ENCODE measurements at regions not wholly inside any gene's neighbourhood (a gene's known extent, or its start where the extent isn't known, plus 50 kb on each side); places are given as distances from the start of the nearest gene placed in this dataset.
A peak's percentile ranks its signal among the peaks of the same experiment; 100 is the strongest.
"Not testable (repeated sequence)": the region's sequence is repeated elsewhere in the genome, so short reads cannot be mapped to it uniquely, and the experiment has no call there.

DNA sequence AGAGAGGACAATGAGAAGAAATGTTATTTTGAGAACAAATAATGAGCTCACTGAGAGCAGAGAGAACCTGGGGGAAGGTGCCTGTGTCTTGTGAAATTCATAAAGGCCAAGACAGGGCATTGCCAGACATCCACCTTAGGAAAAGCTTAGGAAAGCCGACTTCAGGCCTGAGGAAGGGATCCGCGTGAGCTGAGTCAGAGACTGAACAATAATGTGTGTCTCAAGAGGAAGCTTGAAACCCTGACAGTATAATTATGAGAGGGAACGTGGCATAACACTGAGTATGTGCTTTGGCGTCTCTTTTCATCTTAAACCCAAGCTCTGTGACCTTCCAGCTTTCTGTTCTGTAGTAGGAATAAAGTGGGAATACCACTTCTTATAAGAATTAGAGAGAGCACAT, 307.2 kb downstream of the ACTR3B start:
- no peak overlapping the region for H3K27ac Mint-ChIP-seq
- H3K9me3 Mint-ChIP-seq = peaks cover 3% of the 10 kb centered on the region
- no peak for ATAC-seq
- no peaks in the 10 kb centered on the region for H3K4me1 Mint-ChIP-seq
- no peak overlapping the region for H3K4me3 Mint-ChIP-seq
- H3K36me3 Mint-ChIP-seq = no peaks in the 10 kb centered on the region
- no peaks in the 10 kb centered on the region for H3K27me3 Mint-ChIP-seq

DNA sequence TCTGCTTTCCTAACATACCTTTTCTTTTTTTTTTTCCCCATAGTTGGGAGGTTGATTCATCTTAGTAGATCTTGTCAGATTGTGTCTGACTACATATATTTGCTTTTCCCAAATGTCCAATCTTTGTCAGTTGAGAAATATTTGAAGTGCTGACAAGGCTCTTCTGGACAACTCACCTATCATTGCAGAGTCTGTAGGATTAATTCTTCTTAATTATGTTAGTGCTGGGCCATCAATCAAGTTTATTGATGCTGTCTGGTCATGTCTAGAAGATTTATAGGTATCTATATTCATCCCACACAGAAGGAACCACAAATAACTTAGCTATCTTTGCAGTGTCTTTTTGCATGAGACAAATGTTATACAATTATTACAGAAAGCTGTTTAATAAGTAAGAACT, 310.6 kb downstream of the ACTR3B start:
- no peaks in the 10 kb centered on the region for H3K4me1 Mint-ChIP-seq
- H3K4me3 Mint-ChIP-seq = no peak overlapping the region
- H3K36me3 Mint-ChIP-seq = no peaks in the 10 kb centered on the region
- no peaks in the 10 kb centered on the region for H3K27me3 Mint-ChIP-seq
- no peaks in the 10 kb centered on the region for H3K9me3 Mint-ChIP-seq
- ATAC-seq = no peak
- no peak overlapping the region for H3K27ac Mint-ChIP-seq

DNA sequence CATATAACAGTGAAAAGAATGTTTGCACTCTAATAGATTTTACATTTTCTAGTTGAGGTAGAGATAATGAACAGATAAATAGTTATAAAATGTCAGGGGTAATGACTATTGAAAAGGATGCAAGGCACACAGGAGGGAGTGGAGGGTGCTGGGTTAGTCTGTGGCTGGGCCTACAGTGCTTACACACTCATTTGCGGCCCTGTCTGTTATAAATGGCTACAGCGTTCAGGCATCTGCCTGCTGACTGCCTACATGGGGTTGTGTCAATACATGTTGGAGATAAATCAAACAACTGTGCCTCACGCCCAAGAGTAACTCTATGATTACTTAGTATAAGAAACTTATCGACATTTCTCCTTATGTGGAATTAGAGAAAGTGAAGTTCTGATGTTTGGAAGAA, 313.3 kb downstream of the ACTR3B start:
- Mint-ChIP-seq H3K27me3 (no peaks in the 10 kb centered on the region), H3K4me3 (no peak overlapping the region), H3K9me3 (no peaks in the 10 kb centered on the region), H3K27ac (no peak overlapping the region), H3K4me1 (no peaks in the 10 kb centered on the region), H3K36me3 (no peaks in the 10 kb centered on the region)
- ATAC-seq = no peak

DNA sequence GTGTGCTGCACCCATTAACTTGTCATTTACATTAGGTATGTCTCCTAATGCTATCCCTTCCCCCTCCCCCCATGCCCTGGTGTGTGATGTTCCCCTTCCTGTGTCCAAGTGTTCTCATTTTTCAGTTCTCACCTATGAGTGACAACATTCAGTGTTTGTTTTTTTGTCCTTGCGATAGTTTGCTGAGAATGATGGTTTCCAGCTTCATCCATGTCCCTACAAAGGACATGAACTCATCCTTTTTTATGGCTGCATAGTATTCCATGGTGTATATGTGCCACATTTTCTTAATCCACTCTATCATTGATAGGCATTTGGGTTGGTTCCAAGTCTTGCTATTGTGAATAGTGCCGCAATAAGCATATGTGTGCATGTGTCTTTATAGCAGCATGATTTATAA, 316.7 kb downstream of the ACTR3B start:
- not testable (repeated sequence) for H3K9me3 Mint-ChIP-seq, H3K36me3 Mint-ChIP-seq, H3K4me3 Mint-ChIP-seq, H3K27me3 Mint-ChIP-seq, H3K27ac Mint-ChIP-seq, H3K4me1 Mint-ChIP-seq, ATAC-seq

DNA sequence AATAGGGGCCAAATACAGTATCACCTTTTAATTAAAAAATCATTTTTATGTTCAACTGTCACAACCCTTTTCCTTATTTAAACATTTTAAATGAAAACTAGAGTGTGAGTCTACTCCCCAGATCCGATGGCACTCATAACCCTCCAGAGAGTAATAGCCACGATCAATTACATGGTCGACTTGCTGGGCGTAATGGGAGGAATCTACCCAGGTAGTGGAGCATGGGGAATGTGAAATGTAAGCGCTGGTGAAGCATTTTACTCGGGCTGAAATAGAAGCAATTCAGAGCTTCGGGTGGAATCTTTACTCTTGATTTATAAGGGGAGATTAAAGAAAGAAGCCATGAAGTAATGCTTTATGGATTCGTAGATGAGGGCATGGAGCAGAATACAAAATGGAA, 321.9 kb downstream of the ACTR3B start:
- Mint-ChIP-seq H3K4me1 (no peaks in the 10 kb centered on the region), H3K36me3 (no peaks in the 10 kb centered on the region), H3K27ac (no peak overlapping the region), H3K4me3 (no peak overlapping the region), H3K27me3 (peaks cover 15% of the 10 kb centered on the region), H3K9me3 (no peaks in the 10 kb centered on the region)
- no peak for ATAC-seq

DNA sequence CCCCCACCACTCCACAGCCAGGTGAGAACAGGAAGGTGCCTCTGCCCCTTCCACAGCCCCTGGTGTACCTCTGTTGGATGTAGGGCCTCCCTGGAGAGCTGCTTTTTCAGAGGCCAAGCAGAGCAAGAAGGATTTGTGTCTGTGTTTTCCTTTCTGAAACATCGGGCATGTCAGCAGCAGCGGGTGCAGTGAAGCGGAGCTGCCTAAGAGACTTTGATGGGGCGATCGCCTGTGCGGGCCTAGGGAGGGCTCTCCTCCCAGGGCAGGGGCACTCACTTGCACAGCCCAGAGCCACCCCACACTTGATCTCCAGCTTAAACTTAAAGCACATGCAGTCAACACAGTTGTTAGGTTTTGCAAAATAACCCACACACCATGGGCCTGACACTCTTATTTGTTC, 324.7 kb downstream of the ACTR3B start:
- H3K9me3 Mint-ChIP-seq = no peaks in the 10 kb centered on the region
- H3K27me3 Mint-ChIP-seq = peaks cover 16% of the 10 kb centered on the region
- ATAC-seq = no peak
- no peaks in the 10 kb centered on the region for H3K4me1 Mint-ChIP-seq
- H3K36me3 Mint-ChIP-seq = no peaks in the 10 kb centered on the region
- no peak overlapping the region for H3K4me3 Mint-ChIP-seq
- H3K27ac Mint-ChIP-seq = no peak overlapping the region

DNA sequence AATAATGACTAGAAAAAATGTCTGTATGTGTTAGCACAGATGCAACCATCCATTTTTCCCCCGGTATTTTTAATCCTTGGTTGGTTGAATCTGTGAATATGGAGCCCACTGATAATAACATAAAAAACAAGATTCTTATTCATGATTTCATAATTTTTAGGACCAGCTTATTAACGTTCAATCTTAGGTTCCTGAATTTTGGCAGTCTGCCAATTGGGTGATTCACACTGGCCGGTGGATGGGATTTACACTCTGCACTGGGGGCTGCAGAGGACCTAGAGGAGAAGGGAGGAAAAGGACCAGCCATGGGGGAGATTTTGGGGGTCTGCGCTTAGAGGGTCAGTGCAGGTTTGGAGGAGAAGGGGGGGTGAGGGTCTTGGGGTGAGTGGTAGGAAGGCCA, 327.9 kb downstream of the ACTR3B start:
- peaks cover 16% of the 10 kb centered on the region for H3K27me3 Mint-ChIP-seq
- H3K4me3 Mint-ChIP-seq = no peak overlapping the region
- H3K27ac Mint-ChIP-seq = no peak overlapping the region
- no peaks in the 10 kb centered on the region for H3K36me3 Mint-ChIP-seq
- no peaks in the 10 kb centered on the region for H3K9me3 Mint-ChIP-seq
- no peak for ATAC-seq
- H3K4me1 Mint-ChIP-seq = no peaks in the 10 kb centered on the region

DNA sequence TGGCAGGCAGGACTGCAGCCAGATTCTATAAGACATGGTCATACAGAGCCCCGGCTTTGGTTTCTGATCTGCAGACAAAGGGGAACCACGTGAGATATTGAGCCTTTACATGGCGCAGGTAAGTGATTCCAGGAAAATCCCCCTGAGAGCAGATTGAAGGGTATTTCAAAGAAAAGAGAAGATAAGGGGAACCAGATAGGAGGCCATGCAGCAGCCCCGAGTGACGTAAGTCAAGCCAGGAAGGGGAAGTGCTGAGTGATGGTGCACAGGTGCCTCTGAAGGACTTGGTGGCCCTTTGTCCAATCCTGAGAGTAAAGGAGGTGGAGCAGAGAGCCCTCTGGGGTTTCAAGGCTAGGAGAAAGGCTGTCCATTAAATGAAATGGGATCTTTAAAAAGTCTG, 329.0 kb downstream of the ACTR3B start:
- no peaks in the 10 kb centered on the region for H3K36me3 Mint-ChIP-seq
- H3K4me3 Mint-ChIP-seq = no peak overlapping the region
- no peaks in the 10 kb centered on the region for H3K4me1 Mint-ChIP-seq
- ATAC-seq = peak; percentile 58
- no peaks in the 10 kb centered on the region for H3K9me3 Mint-ChIP-seq
- H3K27ac Mint-ChIP-seq = no peak overlapping the region
- peaks cover 16% of the 10 kb centered on the region for H3K27me3 Mint-ChIP-seq

DNA sequence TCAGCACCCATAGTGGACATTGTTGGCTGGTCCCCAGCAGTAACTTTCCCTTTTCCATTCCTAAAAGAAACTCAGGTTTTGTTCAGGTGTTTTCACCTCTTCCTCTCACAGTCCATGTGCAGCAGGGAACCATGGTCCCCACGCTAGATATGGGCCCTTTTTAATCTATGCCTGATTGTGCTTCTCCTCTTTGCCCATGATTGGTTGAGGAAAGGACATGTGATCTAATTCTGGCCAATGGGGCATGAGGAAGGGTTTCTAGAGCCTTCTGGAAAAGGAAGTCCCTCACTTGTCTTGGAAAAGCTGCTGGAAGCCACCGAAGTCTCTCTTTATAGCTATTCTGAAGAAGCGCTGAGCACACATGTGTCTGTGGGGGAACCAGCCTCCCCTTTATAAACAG, 330.7 kb downstream of the ACTR3B start:
- Mint-ChIP-seq H3K9me3 (peaks cover 6% of the 10 kb centered on the region), H3K27me3 (peaks cover 14% of the 10 kb centered on the region)

DNA sequence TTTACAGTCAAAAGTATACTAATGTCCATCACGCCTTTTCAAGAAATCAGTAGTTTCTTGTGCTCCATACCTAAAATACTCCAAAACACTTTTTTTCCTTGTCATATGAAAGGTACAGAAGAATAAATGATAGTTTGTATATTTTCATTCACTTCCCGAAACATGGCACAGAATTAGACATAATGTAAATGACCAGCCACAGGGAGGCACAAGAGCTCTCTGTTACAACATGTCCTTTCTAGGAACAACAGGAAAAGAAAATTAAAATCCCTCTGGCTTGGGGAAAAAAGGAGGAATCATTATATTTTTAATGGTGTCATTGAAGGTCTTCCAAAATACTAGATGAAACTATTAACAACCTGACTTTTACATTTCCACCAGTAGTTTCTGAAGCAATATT, 331.2 kb downstream of the ACTR3B start:
- peaks cover 8% of the 10 kb centered on the region for H3K27me3 Mint-ChIP-seq
- H3K27ac Mint-ChIP-seq = no peak overlapping the region
- no peaks in the 10 kb centered on the region for H3K36me3 Mint-ChIP-seq
- no peaks in the 10 kb centered on the region for H3K4me1 Mint-ChIP-seq
- H3K4me3 Mint-ChIP-seq = no peak overlapping the region
- H3K9me3 Mint-ChIP-seq = peaks cover 9% of the 10 kb centered on the region
- ATAC-seq = no peak

More for the DNA sequence above, 330.7 kb downstream of the ACTR3B start:
- no peaks in the 10 kb centered on the region for H3K36me3 Mint-ChIP-seq
- ATAC-seq = no peak
- no peaks in the 10 kb centered on the region for H3K4me1 Mint-ChIP-seq
- no peak overlapping the region for H3K27ac Mint-ChIP-seq
- no peak overlapping the region for H3K4me3 Mint-ChIP-seq

DNA sequence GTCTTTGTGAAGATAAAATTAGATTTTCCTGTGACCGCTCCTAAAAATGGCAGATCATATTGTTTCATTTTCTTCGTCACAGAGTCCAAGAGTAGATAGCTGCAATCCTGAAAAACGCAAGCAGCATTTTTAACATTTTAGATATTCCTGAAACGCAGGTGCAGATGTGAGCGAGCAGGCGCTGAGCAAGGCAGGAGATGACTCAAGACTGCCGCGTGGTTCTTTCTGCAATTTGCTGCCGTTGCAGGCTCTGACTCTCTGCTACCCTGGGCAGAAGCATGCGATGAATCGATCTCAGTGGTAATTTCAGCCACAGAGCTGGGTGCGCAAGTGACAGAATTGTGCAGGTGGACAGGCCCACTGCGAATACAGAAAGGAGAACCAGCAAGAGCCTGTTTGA, 331.9 kb downstream of the ACTR3B start:
- ATAC-seq = no peak
- Mint-ChIP-seq H3K27me3 (peaks cover 1% of the 10 kb centered on the region), H3K4me1 (no peaks in the 10 kb centered on the region), H3K9me3 (peaks cover 9% of the 10 kb centered on the region), H3K36me3 (no peaks in the 10 kb centered on the region), H3K27ac (no peak overlapping the region), H3K4me3 (no peak overlapping the region)

DNA sequence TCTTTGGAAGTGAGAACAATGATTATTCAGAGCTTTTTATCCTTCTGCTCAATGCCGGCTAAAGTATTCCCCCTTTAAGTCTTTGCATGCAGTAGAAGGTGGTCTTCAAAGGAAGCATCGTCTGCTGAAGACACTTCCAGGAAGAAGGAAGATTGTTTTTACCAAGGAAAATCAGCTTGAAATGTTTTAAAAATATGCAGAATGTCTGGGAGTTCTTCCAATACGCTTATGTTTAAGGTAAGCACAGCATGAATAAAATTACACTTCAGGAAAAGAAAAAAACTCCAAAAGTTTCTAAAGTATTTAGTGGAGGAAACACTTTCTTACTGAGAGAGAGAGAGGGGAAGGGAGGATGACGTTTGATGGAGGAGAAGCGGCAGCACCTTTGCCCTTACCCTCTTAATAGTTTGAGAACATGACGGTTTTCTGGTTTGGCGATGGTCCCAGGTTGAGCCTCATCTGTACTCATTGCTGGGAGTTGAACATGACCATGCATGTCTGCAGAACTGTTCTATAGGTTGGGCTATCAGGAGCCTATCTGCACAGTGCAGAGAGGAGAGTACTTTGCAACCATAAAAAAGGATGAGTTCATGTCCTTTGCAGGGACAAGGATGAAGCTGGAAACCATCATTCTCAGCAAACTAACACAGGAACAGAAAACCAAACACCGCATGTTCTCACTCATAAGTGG, 338.1 kb downstream of the ACTR3B start:
- Mint-ChIP-seq H3K27ac (no peak overlapping the region), H3K27me3 (no peaks in the 10 kb centered on the region), H3K4me3 (no peak overlapping the region), H3K4me1 (no peaks in the 10 kb centered on the region), H3K36me3 (no peaks in the 10 kb centered on the region), H3K9me3 (peaks cover 9% of the 10 kb centered on the region)
- ATAC-seq = no peak

DNA sequence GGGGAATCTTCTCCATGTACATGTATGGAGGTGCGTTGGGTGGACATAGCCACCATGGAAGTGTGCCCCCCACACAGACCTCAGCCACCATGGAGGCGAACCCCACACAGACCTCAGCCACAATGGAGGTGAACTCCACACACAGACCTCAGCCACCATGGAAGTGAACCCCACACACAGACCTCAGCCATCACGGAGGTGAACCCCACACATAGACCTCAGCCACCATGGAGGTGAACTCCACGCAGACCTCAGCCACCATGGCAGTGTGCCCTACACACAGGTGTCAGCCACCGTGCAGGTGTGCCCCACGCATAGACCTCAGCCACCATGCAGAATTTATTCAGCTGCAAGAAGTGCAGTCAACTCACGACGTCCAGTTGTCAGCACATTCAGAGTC, 339.7 kb downstream of the ACTR3B start:
- ATAC-seq = peak; percentile 37
- Mint-ChIP-seq H3K36me3 (no peaks in the 10 kb centered on the region), H3K27me3 (no peaks in the 10 kb centered on the region), H3K4me1 (no peaks in the 10 kb centered on the region), H3K9me3 (peaks cover 9% of the 10 kb centered on the region), H3K27ac (no peak overlapping the region), H3K4me3 (no peak overlapping the region)

DNA sequence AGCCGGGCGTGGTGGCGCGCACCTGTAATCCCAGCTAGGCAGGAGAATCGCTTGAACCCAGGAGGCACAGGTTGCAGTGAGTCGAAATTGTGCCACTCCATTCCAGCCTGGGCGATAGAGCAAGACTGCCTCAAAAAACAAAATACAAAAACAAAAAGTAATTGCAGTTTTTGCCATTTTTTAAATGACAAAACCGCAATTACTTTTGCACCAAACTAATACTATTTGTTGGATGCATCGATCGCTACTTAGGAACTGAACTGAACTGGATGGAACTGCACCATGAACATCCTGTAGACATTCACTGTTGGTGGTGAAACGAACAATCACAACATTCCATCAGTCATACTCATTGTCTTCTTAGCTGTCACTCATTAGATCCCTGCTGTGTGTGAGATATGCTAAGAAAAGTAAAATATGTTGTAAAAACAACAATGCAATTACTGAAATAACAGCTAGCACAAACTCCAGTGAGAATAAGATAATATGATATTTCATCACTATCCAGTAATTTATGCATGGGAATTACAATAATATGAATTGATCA, 341.2 kb downstream of the ACTR3B start:
- no peak for ATAC-seq
- Mint-ChIP-seq H3K27me3 (no peaks in the 10 kb centered on the region), H3K36me3 (no peaks in the 10 kb centered on the region), H3K9me3 (no peaks in the 10 kb centered on the region), H3K27ac (no peak overlapping the region), H3K4me3 (no peak overlapping the region), H3K4me1 (no peaks in the 10 kb centered on the region)

DNA sequence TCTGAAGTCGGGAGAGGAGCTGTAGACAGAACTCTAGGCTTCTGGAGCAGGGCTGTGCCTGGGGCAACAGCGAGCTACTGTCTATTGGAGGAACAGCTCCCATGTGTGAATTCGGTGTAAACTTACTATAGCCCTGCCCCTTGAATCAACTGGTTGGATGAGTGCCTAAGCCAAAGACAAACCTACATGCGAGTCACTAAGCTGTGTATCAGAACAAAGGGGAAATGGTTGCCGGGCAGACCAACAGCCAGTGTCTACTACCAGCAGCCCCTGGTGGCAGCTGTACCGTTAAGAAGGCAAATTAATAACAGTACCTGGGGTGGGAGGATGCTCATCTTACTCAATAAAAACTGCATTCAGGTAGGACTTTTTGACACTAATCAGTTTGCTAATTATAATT, 343.6 kb downstream of the ACTR3B start:
- Mint-ChIP-seq H3K27me3 (no peaks in the 10 kb centered on the region), H3K4me1 (no peaks in the 10 kb centered on the region), H3K9me3 (no peaks in the 10 kb centered on the region), H3K4me3 (no peak overlapping the region), H3K27ac (no peak overlapping the region), H3K36me3 (no peaks in the 10 kb centered on the region)
- ATAC-seq = no peak

DNA sequence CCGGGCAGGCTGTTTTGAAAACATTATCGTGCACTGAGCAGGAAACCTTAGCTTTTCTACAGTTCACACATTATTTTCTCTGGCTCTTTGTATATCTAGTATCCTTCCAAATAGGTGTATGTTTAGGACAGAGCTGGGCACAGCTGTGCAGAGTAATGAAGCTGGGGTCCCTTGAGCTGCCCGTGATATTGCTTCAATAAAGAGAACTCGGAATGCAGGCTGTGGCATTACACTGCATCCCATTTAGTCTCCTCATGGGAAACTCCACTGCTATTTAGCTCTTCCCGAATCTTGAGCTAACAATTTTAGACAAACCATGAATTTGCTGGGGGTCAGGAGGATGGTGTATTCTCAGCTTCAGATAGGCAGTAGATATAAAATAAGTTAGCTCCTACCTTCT, 348.3 kb downstream of the ACTR3B start:
- Mint-ChIP-seq H3K9me3 (no peaks in the 10 kb centered on the region), H3K27me3 (no peaks in the 10 kb centered on the region), H3K4me3 (no peak overlapping the region), H3K36me3 (no peaks in the 10 kb centered on the region), H3K27ac (no peak overlapping the region), H3K4me1 (no peaks in the 10 kb centered on the region)
- ATAC-seq = no peak
